Epithelial cell of prostate (primary cell): ENCODE measurements at regions not wholly inside any gene's neighbourhood (a gene's known extent, or its start where the extent isn't known, plus 50 kb on each side); places are given as distances from the start of the nearest gene placed in this dataset.
"Not testable (repeated sequence)": the region's sequence is repeated elsewhere in the genome, so short reads cannot be mapped to it uniquely, and the experiment has no call there.

Experiments
- DNase-seq: peaks from one replicate; pipeline ENCODE4 v3.0.0-alpha.2; 2011; ENCODE audit warnings: low read depth, low spot score
- H3K27ac ChIP-seq: fragments of 450-650 bp; 2 replicates; pipeline ENCODE4 v1.5.1; 2017; ENCODE audit warnings: mild to moderate bottlenecking

- H3K27ac ChIP-seq: no peak overlapping the region
Measured at GRCh38 chr1:70490153-70490552, 79.1 kb downstream of the CTH start.

GRCh38 chr1:70495370-70495769 is 84.3 kb downstream of the CTH start:
- DNase-seq: no peak
- no peak overlapping the region for H3K27ac ChIP-seq

More at GRCh38 chr1:70490153-70490552, 79.1 kb downstream of the CTH start:
- DNase-seq: no peak

- DNase-seq: no peak
- no peak overlapping the region for H3K27ac ChIP-seq
Measured at GRCh38 chr1:70496181-70496580, 85.1 kb downstream of the CTH start.

GRCh38 chr1:70497152-70497551 is 86.1 kb downstream of the CTH start:
- no peak overlapping the region for H3K27ac ChIP-seq
- no peak for DNase-seq

GRCh38 chr1:70498666-70499065 is 87.6 kb downstream of the CTH start:
- no peak for DNase-seq
- H3K27ac ChIP-seq: no peak overlapping the region

- DNase-seq: no peak
- H3K27ac ChIP-seq: no peak overlapping the region
Measured at GRCh38 chr1:70499695-70500094, 88.6 kb downstream of the CTH start.

GRCh38 chr1:70503358-70503757 is 92.3 kb downstream of the CTH start:
- no peak overlapping the region for H3K27ac ChIP-seq
- no peak for DNase-seq

- H3K27ac ChIP-seq: no peak overlapping the region
- no peak for DNase-seq
Measured at GRCh38 chr1:70504176-70504820, 93.2 kb downstream of the CTH start.

GRCh38 chr1:70504821-70505193 is 93.7 kb downstream of the CTH start:
- no peak overlapping the region for H3K27ac ChIP-seq
- DNase-seq: no peak

- DNase-seq: not testable (repeated sequence)
Measured at GRCh38 chr1:70507991-70508390, 96.9 kb downstream of the CTH start.

GRCh38 chr1:70509996-70510876 is 99.2 kb downstream of the CTH start:
- H3K27ac ChIP-seq: peak overlapping the region; percentile 2
- DNase-seq: peak; percentile 90

More at GRCh38 chr1:70507991-70508390, 96.9 kb downstream of the CTH start:
- not testable (repeated sequence) for H3K27ac ChIP-seq

- DNase-seq: no peak
- H3K27ac ChIP-seq: no peak overlapping the region
Measured at GRCh38 chr1:70517444-70517843, 106.4 kb downstream of the CTH start.

- no peak overlapping the region for H3K27ac ChIP-seq
- DNase-seq: no peak
Measured at GRCh38 chr1:70518106-70518505, 107.0 kb downstream of the CTH start.

GRCh38 chr1:70528590-70529333 is 117.7 kb downstream of the CTH start:
- no peak overlapping the region for H3K27ac ChIP-seq
- no peak for DNase-seq

GRCh38 chr1:70536708-70537366 is 125.8 kb downstream of the CTH start:
- DNase-seq: no peak
- no peak overlapping the region for H3K27ac ChIP-seq

GRCh38 chr1:70537788-70538187 is 126.7 kb downstream of the CTH start:
- DNase-seq: no peak
- H3K27ac ChIP-seq: no peak overlapping the region

GRCh38 chr1:70542030-70542429 is 131.0 kb downstream of the CTH start:
- no peak overlapping the region for H3K27ac ChIP-seq
- DNase-seq: no peak

GRCh38 chr1:70542856-70543255 is 131.8 kb downstream of the CTH start:
- DNase-seq: peak; percentile 3
- no peak overlapping the region for H3K27ac ChIP-seq

GRCh38 chr1:70546726-70547125 is 135.7 kb downstream of the CTH start:
- no peak overlapping the region for H3K27ac ChIP-seq
- no peak for DNase-seq
